Putamen (tissue), 1 donor: ENCODE measurements at regions not wholly inside any gene's neighbourhood (a gene's known extent, or its start where the extent isn't known, plus 50 kb on each side); places are given as distances from the start of the nearest gene placed in this dataset.
"Not testable (repeated sequence)": the region's sequence is repeated elsewhere in the genome, so short reads cannot be mapped to it uniquely, and the experiment has no call there.

ENCODE experiments used
- DNase-seq: peaks from one replicate; pipeline ENCODE4 v3.0.0-alpha.2; 2016; ENCODE audit warnings: low spot score

GRCh38 chrX:19237901-19238300 lies 105.8 kb upstream of the PDHA1 start:
- DNase-seq = no peak

- no peak for DNase-seq
These were observed 100.3 kb upstream of the PDHA1 start for GRCh38 chrX:19243431-19243830.

- not testable (repeated sequence) for DNase-seq
These were observed 98.8 kb upstream of the PDHA1 start for GRCh38 chrX:19244921-19245320.

GRCh38 chrX:19245711-19246269 lies 97.9 kb upstream of the PDHA1 start:
- DNase-seq = no peak

- DNase-seq = no peak
These were observed 86.7 kb upstream of the PDHA1 start for GRCh38 chrX:19256986-19257385.

- DNase-seq = not testable (repeated sequence)
These were observed 82.7 kb upstream of the PDHA1 start for GRCh38 chrX:19261026-19261425.

- no peak for DNase-seq
These were observed 73.0 kb upstream of the PDHA1 start for GRCh38 chrX:19270727-19271126.

- DNase-seq = no peak
These were observed 71.3 kb upstream of the PDHA1 start for GRCh38 chrX:19272452-19272851.

- peak; percentile 3 for DNase-seq
These were observed 63.1 kb upstream of the PDHA1 start for GRCh38 chrX:19280636-19281035.

GRCh38 chrX:19281256-19281655 lies 62.5 kb upstream of the PDHA1 start:
- DNase-seq = no peak

- DNase-seq = no peak
These were observed 60.0 kb upstream of the PDHA1 start for GRCh38 chrX:19283597-19284339.

- DNase-seq = no peak
These were observed 57.9 kb upstream of the PDHA1 start for GRCh38 chrX:19285857-19286256.

GRCh38 chrX:19291086-19291485 lies 52.6 kb upstream of the PDHA1 start:
- no peak for DNase-seq

- no peak for DNase-seq
These were observed 50.0 kb upstream of the PDHA1 start for GRCh38 chrX:19293606-19294325.
